ENCODE measurements at regions not wholly inside any gene's neighbourhood (a gene's known extent, or its start where the extent isn't known, plus 50 kb on each side); places are given as distances from the start of the nearest gene placed in this dataset.

DNA sequence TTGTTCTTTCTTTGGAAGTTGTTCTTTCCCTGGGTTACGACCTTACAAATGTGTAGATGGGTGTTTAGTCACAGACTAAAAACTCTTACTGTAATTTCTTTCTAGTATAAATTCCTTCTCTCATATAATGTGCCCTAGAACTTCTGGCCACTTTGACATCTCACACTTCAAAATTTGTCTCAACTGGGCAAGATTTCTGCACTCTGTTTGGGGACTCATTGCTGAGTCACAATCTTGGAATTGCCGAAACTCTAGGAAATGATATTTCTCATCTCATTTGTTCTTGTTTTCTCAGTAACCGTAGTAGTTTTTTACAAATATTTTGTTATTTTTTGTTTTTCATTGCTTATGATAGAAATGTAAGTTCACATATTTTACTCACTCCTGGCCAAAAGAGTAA lies 2523.2 kb upstream of the PCDH20 start:
- intact Hi-C loops (cut with DNase I), result no loop called here
- Histone ChIP-seq H3K4me1 (no peaks in the 10 kb centered on the region), H3K36me3 (replicated peaks in 1 of 2; ENCODE audit: insufficient read depth in 1 of 2, low read depth in 2 of 2) (no peaks in the 10 kb centered on the region), H3K27ac (no peak overlapping the region), H3K27me3 (no peaks in the 10 kb centered on the region), H3K9me3 (no peaks in the 10 kb centered on the region), H3K4me3 (no peak overlapping the region)
- DNase-seq (no peak), ATAC-seq (no peak)
- TF ChIP-seq, protein P1, sequence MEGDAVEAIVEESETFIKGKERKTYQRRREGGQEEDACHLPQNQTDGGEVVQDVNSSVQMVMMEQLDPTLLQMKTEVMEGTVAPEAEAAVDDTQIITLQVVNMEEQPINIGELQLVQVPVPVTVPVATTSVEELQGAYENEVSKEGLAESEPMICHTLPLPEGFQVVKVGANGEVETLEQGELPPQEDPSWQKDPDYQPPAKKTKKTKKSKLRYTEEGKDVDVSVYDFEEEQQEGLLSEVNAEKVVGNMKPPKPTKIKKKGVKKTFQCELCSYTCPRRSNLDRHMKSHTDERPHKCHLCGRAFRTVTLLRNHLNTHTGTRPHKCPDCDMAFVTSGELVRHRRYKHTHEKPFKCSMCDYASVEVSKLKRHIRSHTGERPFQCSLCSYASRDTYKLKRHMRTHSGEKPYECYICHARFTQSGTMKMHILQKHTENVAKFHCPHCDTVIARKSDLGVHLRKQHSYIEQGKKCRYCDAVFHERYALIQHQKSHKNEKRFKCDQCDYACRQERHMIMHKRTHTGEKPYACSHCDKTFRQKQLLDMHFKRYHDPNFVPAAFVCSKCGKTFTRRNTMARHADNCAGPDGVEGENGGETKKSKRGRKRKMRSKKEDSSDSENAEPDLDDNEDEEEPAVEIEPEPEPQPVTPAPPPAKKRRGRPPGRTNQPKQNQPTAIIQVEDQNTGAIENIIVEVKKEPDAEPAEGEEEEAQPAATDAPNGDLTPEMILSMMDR (IDR thresholded peaks at IDR 0.05), result no peak
- TF ChIP-seq POLR2A (IDR thresholded peaks at IDR 0.05), result no peak
- WGBS, 2 donors, result 86 to 90% methylated on average over 3 of the region's 3 CpGs

DNA sequence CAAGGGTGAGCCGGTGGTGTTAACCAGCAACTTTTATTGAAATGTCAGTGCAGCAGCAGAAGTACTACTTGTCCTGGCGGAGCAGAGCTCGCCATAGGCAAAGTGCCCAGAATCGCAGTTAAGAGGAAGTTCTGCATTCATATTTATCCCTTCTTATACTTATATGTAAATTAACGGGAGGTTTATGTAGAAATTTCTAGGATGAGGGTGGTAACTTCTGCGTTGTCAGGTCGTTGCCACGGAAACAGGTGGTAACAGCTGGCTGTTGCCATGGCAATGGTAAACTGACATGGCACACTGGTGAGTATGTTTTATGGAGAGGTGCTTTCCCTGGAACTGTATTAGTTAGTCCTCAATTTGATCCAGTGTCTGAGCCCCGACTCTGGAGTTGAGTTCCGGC lies 2494.9 kb upstream of the PCDH20 start:
- Histone ChIP-seq H3K9me3 (no peaks in the 10 kb centered on the region), H3K4me1 (no peaks in the 10 kb centered on the region), H3K27ac (no peak overlapping the region), H3K27me3 (no peaks in the 10 kb centered on the region), H3K4me3 (no peak overlapping the region), H3K36me3 (replicated peaks in 1 of 2; ENCODE audit: insufficient read depth in 1 of 2, low read depth in 2 of 2) (no peaks in the 10 kb centered on the region)
- ATAC-seq (no peak), DNase-seq (peak in 1 of 4 donors; percentile 6)
- 45 to 49% methylated on average over 10 of the region's 10 CpGs for WGBS, 2 donors
- intact Hi-C loops (cut with DNase I), result no loop called here
- TF ChIP-seq POLR2A (IDR thresholded peaks at IDR 0.05), result no peak
- TF ChIP-seq, protein P1 (IDR thresholded peaks at IDR 0.05), result no peak

DNA sequence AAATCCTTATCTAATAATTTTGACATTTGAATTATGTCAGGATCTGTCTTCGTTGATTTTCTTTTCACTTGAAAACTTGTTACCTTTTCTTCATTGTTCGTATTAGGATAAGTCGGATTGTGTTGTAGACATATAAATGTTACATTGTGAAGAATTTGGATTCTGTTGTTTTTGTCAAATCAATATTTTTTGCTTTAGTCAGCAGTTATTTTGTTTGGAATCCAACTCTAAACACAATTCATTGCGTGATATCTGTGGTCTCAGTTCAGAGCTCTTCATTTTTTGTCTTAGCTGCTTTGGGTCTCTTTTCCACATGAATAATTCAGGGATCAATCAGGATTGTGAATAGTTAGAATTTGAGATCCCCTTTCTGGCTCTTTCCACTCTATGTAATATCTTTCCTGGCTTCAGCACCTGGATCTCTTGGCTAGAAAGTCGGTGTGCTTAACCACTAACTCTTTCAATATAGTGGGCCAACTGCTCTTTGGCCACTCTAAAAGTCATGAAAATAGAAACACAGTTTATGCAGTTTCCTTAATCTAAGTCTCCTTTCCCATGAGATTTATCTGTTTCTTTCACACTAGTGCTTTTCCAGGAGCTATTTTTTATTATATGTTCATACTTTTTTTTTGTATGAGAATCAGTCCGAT lies 2494.2 kb upstream of the PCDH20 start:
- H3K4me3 ChIP-seq, result no peak overlapping the region
- no peak for ATAC-seq
- H3K9me3 ChIP-seq, result no peaks in the 10 kb centered on the region
- H3K27ac ChIP-seq, result no peak overlapping the region
- no peak for TF ChIP-seq POLR2A (IDR thresholded peaks at IDR 0.05)
- TF ChIP-seq, protein P1 (IDR thresholded peaks at IDR 0.05), result no peak
- no peaks in the 10 kb centered on the region for H3K36me3 ChIP-seq (replicated peaks in 1 of 2; ENCODE audit: insufficient read depth in 1 of 2, low read depth in 2 of 2)
- no peaks in the 10 kb centered on the region for H3K27me3 ChIP-seq
- no peaks in the 10 kb centered on the region for H3K4me1 ChIP-seq
- DNase-seq, result no peak
- intact Hi-C loops (cut with DNase I), result no loop called here
- 62 to 70% methylated on average over 6 of the region's 6 CpGs for WGBS, 2 donors

DNA sequence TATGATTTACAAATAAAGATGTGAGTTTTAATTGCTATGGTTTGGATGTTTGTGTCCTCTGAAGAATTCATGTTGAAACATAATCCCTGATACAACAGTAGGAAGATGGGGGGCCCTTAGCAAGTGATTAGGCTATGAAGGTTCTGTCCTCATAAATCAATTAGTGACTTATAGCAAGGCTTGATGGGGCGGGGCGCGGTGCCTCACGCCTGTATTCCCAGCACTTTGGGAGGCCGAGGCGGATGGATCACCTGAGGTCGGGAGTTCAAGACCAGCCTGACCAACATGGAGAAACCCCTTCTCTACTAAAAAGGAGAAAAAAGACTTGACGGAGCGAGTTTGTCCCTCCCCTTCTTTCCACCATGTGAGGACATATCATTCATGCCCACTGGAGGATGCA lies 2486.5 kb upstream of the PCDH20 start:
- no peaks in the 10 kb centered on the region for H3K36me3 ChIP-seq (replicated peaks in 1 of 2; ENCODE audit: insufficient read depth in 1 of 2, low read depth in 2 of 2)
- H3K9me3 ChIP-seq, result no peaks in the 10 kb centered on the region
- no peak overlapping the region for H3K27ac ChIP-seq
- no peaks in the 10 kb centered on the region for H3K27me3 ChIP-seq
- DNase-seq (no peak), ATAC-seq (no peak)
- intact Hi-C loops (cut with DNase I), result no loop called here
- WGBS, 2 donors, result 81 to 83% methylated on average over 9 of the region's 9 CpGs
- TF ChIP-seq, protein P1 (IDR thresholded peaks at IDR 0.05), result no peak
- TF ChIP-seq POLR2A (IDR thresholded peaks at IDR 0.05), result no peak
- H3K4me1 ChIP-seq, result no peaks in the 10 kb centered on the region
- H3K4me3 ChIP-seq, result no peak overlapping the region

DNA sequence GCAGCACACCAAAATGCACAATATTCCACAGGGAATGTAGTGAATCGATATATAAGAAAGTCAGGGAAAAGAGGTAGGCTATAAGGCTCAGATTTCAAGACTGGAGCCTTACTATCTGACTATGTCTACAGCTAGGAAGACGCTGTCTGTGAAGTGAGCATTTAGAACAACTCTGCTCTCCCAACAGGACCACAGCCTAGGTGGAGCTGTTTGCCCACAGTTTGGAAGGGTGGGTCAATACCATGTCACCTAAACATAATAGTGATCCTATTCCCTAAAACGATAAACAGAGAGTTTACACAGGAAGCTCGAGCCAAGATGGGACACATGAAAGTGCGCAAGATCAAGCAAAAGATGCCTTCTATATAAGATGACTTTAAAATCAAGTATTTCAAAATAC lies 2486.0 kb upstream of the PCDH20 start:
- no peak overlapping the region for H3K4me3 ChIP-seq
- no peaks in the 10 kb centered on the region for H3K27me3 ChIP-seq
- TF ChIP-seq POLR2A (IDR thresholded peaks at IDR 0.05), result no peak
- ATAC-seq, result no peak
- H3K9me3 ChIP-seq, result no peaks in the 10 kb centered on the region
- H3K36me3 ChIP-seq (replicated peaks in 1 of 2; ENCODE audit: insufficient read depth in 1 of 2, low read depth in 2 of 2), result no peaks in the 10 kb centered on the region
- intact Hi-C loops (cut with DNase I), result no loop called here
- WGBS, 2 donors, result 79 to 80% methylated on average over 5 of the region's 5 CpGs
- H3K27ac ChIP-seq, result no peak overlapping the region
- no peaks in the 10 kb centered on the region for H3K4me1 ChIP-seq
- no peak for DNase-seq
